HepG2 (cell line): ENCODE measurements at regions not wholly inside any gene's neighbourhood (a gene's known extent, or its start where the extent isn't known, plus 50 kb on each side); places are given as distances from the start of the nearest gene placed in this dataset.

Experiments
- CBX2 ChIP-seq, 2 experiments: fragments of 200-600 bp in 1 of 2; sonication (generic); formaldehyde crosslinking in 1 of 2; IDR thresholded peaks; 2 replicates each; pipeline versions ENCODE4 v1.7.0 to v1.8.1; 2018 to 2022; ENCODE audit warnings: low read depth in 2 of 2, low read length in 1 of 2, mild to moderate bottlenecking in 1 of 2, missing genetic modification reagents in 1 of 2
- FLYWCH1 ChIP-seq: sonication (generic); formaldehyde crosslinking; IDR thresholded peaks from 2 replicates; pipeline ENCODE4 v1.8.1; 2023; ENCODE audit warnings: mild to moderate bottlenecking, missing genetic modification reagents
- HNF4G ChIP-seq, 2 experiments: sonication (generic) in 1 of 2; formaldehyde crosslinking in 1 of 2; IDR thresholded peaks; 2 replicates each; pipeline versions ENCODE4 v1.4.0 to v1.6.1; 2011 to 2020; ENCODE audit warnings: borderline replicate concordance in 2 of 2, low read depth in 2 of 2, mild to moderate bottlenecking in 2 of 2, low read length in 1 of 2, missing genetic modification reagents in 1 of 2, moderate library complexity in 1 of 2
- NFIB ChIP-seq: sonication (generic); formaldehyde crosslinking; IDR thresholded peaks from 2 replicates; pipeline ENCODE4 v1.9.0; 2021; ENCODE audit warnings: missing genetic modification reagents, mild to moderate bottlenecking, borderline replicate concordance
- NFIC ChIP-seq: IDR thresholded peaks from 2 replicates; pipeline ENCODE4 v1.6.1; 2012; ENCODE audit warnings: mild to moderate bottlenecking, low read length, inconsistent platforms
- PAX8 ChIP-seq: sonication (generic); formaldehyde crosslinking; IDR thresholded peaks from 2 replicates; pipeline ENCODE4 v1.8.0; 2022; ENCODE audit warnings: mild to moderate bottlenecking, missing genetic modification reagents, borderline replicate concordance
- REPIN1 ChIP-seq: sonication (generic); formaldehyde crosslinking; IDR thresholded peaks from 2 replicates; pipeline ENCODE4 v1.8.0; 2022; ENCODE audit warnings: missing genetic modification reagents, low read depth, mild to moderate bottlenecking, borderline replicate concordance
- SIX1 ChIP-seq: sonication (generic); formaldehyde crosslinking; IDR thresholded peaks from 2 replicates; pipeline ENCODE4 v1.4.0; 2020; ENCODE audit warnings: missing genetic modification reagents, borderline replicate concordance
- TOE1 ChIP-seq: sonication (generic); formaldehyde crosslinking; IDR thresholded peaks from 2 replicates; pipeline ENCODE4 v1.4.0; 2020; ENCODE audit warnings: mild to moderate bottlenecking, missing genetic modification reagents
- ZNF337 ChIP-seq: sonication (generic); formaldehyde crosslinking; IDR thresholded peaks from 2 replicates; pipeline ENCODE4 v1.5.1; 2020; ENCODE audit warnings: missing genetic modification reagents, low read depth, mild to moderate bottlenecking, borderline replicate concordance
- ZNF430 ChIP-seq: sonication (generic); formaldehyde crosslinking; IDR thresholded peaks from 2 replicates; pipeline ENCODE4 v1.9.0; 2021; ENCODE audit warnings: mild to moderate bottlenecking, missing genetic modification reagents
- ZNF546 ChIP-seq: sonication (generic); formaldehyde crosslinking; conservative IDR thresholded peaks from 2 replicates; pipeline ENCODE4 v1.8.1; 2023; ENCODE audit warnings: mild to moderate bottlenecking, missing genetic modification reagents
- ZNF557 ChIP-seq: sonication (generic); formaldehyde crosslinking; IDR thresholded peaks from 2 replicates; pipeline ENCODE4 v1.4.0; 2020; ENCODE audit warnings: missing genetic modification reagents
- ZNF883 ChIP-seq: sonication (generic); formaldehyde crosslinking; IDR thresholded peaks from 2 replicates; pipeline ENCODE4 v1.5.1; 2020; ENCODE audit warnings: mild to moderate bottlenecking, missing genetic modification reagents; ENCODE audit errors: not compliant biosample characterization
- TF ChIP-seq, protein P1 (sequence below): sonication (generic); formaldehyde crosslinking; IDR thresholded peaks from 2 replicates; pipeline ENCODE4 v1.4.0; 2020; ENCODE audit warnings: mild to moderate bottlenecking, missing genetic modification reagents
- TF ChIP-seq, protein P2 (sequence below): sonication (generic); formaldehyde crosslinking; IDR thresholded peaks from 2 replicates; pipeline ENCODE4 v1.8.1; 2023; ENCODE audit warnings: mild to moderate bottlenecking, missing genetic modification reagents
- TF ChIP-seq, protein P3 (sequence below): sonication (generic); formaldehyde crosslinking; IDR thresholded peaks from 2 replicates; pipeline ENCODE4 v1.5.1; 2020; ENCODE audit warnings: mild to moderate bottlenecking, missing genetic modification reagents, borderline replicate concordance
- TF ChIP-seq, protein P4 (sequence below): sonication (generic); formaldehyde crosslinking; IDR thresholded peaks from 2 replicates; pipeline ENCODE4 v1.8.1; 2023; ENCODE audit warnings: missing genetic modification reagents, inconsistent platforms, borderline replicate concordance

DNA sequence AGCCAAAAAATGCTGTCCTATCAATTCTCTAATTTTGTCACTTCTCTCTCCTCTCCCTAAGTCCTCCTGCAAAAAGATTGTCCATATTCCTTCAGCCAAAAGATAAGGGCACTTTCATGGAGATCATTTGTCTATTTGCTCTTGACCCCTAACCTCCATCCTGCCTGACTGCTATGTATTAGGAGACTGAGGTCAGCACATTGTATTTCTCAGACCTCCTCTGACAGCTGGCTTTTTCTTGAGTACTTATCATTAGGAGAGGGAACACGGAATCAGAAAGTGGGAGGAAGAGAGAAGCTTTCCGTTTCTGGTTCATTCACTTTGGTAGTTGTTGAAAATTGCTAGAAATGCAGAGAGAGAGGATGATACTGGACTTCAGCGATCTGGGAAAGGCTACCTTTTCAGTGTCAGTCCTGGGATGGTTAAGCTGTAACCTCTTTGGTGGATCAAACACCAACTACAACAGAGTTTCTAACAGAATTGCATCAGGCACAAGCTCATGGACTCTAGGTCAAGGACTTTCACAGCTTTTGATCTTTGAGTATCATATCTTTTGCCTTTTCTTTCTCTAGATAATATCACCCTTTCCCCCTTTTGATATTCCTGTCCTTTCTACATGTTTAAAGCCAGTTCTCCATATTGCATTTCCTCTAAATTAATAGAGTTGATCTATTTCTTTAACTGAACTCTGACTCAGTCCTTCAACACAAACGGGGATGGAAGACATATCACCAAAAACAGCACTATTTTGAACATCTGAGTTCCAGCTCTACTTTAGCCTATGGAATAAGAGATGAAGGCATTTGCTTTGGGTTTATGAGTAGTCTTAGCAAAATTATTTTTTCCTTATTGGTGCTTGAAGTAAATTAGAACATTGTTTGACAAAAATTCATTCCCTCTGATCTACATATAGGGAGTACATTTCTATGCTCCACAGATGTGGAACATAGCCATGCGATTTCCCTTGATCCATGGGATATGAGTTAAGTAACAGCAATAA lies 63.3 kb upstream of the KYNU start (continued):
- TF ChIP-seq HNF4G (IDR thresholded peaks at IDR 0.05; ENCODE audit: borderline replicate concordance, low read depth, low read length): peak; percentile 61; the same call in 1 of the 2 replicates
- peak; percentile 51 for TF ChIP-seq HNF4G (CRISPR knock-in tag; IDR thresholded peaks at IDR 0.05; ENCODE audit: borderline replicate concordance, low read depth)
- TF ChIP-seq, protein P1, sequence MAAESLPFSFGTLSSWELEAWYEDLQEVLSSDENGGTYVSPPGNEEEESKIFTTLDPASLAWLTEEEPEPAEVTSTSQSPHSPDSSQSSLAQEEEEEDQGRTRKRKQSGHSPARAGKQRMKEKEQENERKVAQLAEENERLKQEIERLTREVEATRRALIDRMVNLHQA: no peak
- TF ChIP-seq NFIC: peak; percentile 80
- TF ChIP-seq, protein P2, sequence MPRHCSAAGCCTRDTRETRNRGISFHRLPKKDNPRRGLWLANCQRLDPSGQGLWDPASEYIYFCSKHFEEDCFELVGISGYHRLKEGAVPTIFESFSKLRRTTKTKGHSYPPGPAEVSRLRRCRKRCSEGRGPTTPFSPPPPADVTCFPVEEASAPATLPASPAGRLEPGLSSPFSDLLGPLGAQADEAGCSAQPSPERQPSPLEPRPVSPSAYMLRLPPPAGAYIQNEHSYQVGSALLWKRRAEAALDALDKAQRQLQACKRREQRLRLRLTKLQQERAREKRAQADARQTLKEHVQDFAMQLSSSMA (CRISPR knock-in tag): no peak
- no peak for TF ChIP-seq ZNF883 (CRISPR knock-in tag)
- TF ChIP-seq, protein P3, sequence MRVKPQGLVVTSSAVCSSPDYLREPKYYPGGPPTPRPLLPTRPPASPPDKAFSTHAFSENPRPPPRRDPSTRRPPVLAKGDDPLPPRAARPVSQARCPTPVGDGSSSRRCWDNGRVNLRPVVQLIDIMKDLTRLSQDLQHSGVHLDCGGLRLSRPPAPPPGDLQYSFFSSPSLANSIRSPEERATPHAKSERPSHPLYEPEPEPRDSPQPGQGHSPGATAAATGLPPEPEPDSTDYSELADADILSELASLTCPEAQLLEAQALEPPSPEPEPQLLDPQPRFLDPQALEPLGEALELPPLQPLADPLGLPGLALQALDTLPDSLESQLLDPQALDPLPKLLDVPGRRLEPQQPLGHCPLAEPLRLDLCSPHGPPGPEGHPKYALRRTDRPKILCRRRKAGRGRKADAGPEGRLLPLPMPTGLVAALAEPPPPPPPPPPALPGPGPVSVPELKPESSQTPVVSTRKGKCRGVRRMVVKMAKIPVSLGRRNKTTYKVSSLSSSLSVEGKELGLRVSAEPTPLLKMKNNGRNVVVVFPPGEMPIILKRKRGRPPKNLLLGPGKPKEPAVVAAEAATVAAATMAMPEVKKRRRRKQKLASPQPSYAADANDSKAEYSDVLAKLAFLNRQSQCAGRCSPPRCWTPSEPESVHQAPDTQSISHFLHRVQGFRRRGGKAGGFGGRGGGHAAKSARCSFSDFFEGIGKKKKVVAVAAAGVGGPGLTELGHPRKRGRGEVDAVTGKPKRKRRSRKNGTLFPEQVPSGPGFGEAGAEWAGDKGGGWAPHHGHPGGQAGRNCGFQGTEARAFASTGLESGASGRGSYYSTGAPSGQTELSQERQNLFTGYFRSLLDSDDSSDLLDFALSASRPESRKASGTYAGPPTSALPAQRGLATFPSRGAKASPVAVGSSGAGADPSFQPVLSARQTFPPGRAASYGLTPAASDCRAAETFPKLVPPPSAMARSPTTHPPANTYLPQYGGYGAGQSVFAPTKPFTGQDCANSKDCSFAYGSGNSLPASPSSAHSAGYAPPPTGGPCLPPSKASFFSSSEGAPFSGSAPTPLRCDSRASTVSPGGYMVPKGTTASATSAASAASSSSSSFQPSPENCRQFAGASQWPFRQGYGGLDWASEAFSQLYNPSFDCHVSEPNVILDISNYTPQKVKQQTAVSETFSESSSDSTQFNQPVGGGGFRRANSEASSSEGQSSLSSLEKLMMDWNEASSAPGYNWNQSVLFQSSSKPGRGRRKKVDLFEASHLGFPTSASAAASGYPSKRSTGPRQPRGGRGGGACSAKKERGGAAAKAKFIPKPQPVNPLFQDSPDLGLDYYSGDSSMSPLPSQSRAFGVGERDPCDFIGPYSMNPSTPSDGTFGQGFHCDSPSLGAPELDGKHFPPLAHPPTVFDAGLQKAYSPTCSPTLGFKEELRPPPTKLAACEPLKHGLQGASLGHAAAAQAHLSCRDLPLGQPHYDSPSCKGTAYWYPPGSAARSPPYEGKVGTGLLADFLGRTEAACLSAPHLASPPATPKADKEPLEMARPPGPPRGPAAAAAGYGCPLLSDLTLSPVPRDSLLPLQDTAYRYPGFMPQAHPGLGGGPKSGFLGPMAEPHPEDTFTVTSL (CRISPR knock-in tag): peak; percentile 95
- TF ChIP-seq CBX2 (IDR thresholded peaks at IDR 0.05; ENCODE audit: low read depth, low read length): no peak
- TF ChIP-seq CBX2 (CRISPR knock-in tag; IDR thresholded peaks at IDR 0.05; ENCODE audit: low read depth): no peak
- TF ChIP-seq TOE1 (CRISPR knock-in tag): no peak; the same call in 1 of the 2 replicates
- TF ChIP-seq SIX1 (CRISPR knock-in tag): peak; percentile 78
- TF ChIP-seq FLYWCH1: no peak
- no peak for TF ChIP-seq PAX8
- no peak for TF ChIP-seq ZNF557 (CRISPR knock-in tag)
- TF ChIP-seq ZNF546 (CRISPR knock-in tag): no peak
- TF ChIP-seq NFIB (CRISPR knock-in tag): no peak
- TF ChIP-seq ZNF430 (CRISPR knock-in tag): 0 out of 2 replicates have a peak, but pooled peaks have one; percentile 54
- TF ChIP-seq, protein P4, sequence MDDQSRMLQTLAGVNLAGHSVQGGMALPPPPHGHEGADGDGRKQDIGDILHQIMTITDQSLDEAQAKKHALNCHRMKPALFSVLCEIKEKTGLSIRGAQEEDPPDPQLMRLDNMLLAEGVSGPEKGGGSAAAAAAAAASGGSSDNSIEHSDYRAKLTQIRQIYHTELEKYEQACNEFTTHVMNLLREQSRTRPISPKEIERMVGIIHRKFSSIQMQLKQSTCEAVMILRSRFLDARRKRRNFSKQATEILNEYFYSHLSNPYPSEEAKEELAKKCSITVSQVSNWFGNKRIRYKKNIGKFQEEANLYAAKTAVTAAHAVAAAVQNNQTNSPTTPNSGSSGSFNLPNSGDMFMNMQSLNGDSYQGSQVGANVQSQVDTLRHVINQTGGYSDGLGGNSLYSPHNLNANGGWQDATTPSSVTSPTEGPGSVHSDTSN (CRISPR knock-in tag): no peak
- TF ChIP-seq REPIN1 (CRISPR knock-in tag): peak; percentile 76; the same call in 1 of the 2 replicates
- TF ChIP-seq ZNF337 (CRISPR knock-in tag): no peak
